GM21381 (cell line): ENCODE measurements at regions not wholly inside any gene's neighbourhood (a gene's known extent, or its start where the extent isn't known, plus 50 kb on each side); places are given as distances from the start of the nearest gene placed in this dataset.
"Not testable (repeated sequence)": the region's sequence is repeated elsewhere in the genome, so short reads cannot be mapped to it uniquely, and the experiment has no call there.

Experiments
- ATAC-seq: cut with Tn5 transposase; IDR thresholded peaks from one replicate; pipeline ENCODE4 v1.9.1; 2021; ENCODE audit warnings: mild to moderate bottlenecking, moderate library complexity; ENCODE audit not compliant: unreplicated experiment

- ATAC-seq: no peak
These were observed 228.0 kb downstream of the MID1IP1 start for GRCh38 chrX:39029221-39029620.

- ATAC-seq: no peak
These were observed 229.4 kb downstream of the MID1IP1 start for GRCh38 chrX:39030636-39031035.

GRCh38 chrX:39039890-39040289 lies 238.6 kb downstream of the MID1IP1 start:
- no peak for ATAC-seq

- no peak for ATAC-seq
These were observed 242.7 kb downstream of the MID1IP1 start for GRCh38 chrX:39043838-39044550.

GRCh38 chrX:39047174-39047573 lies 245.9 kb downstream of the MID1IP1 start:
- no peak for ATAC-seq

GRCh38 chrX:39049975-39050374 lies 248.7 kb downstream of the MID1IP1 start:
- ATAC-seq: no peak

GRCh38 chrX:39050427-39050826 lies 249.2 kb downstream of the MID1IP1 start:
- ATAC-seq: no peak

GRCh38 chrX:39052751-39053150 lies 251.5 kb downstream of the MID1IP1 start:
- ATAC-seq: no peak

GRCh38 chrX:39058724-39059123 lies 257.5 kb downstream of the MID1IP1 start:
- ATAC-seq: no peak

- ATAC-seq: no peak
These were observed 258.6 kb downstream of the MID1IP1 start for GRCh38 chrX:39059866-39060265.

GRCh38 chrX:39063037-39063436 lies 261.8 kb downstream of the MID1IP1 start:
- no peak for ATAC-seq

GRCh38 chrX:39063702-39064101 lies 262.4 kb downstream of the MID1IP1 start:
- no peak for ATAC-seq

GRCh38 chrX:39065051-39065871 lies 264.0 kb downstream of the MID1IP1 start:
- ATAC-seq: no peak

GRCh38 chrX:39067866-39068265 lies 266.6 kb downstream of the MID1IP1 start:
- no peak for ATAC-seq

GRCh38 chrX:39068634-39069033 lies 267.4 kb downstream of the MID1IP1 start:
- ATAC-seq: not testable (repeated sequence)

GRCh38 chrX:39070009-39070408 lies 268.8 kb downstream of the MID1IP1 start:
- ATAC-seq: no peak

- ATAC-seq: no peak
These were observed 271.9 kb downstream of the MID1IP1 start for GRCh38 chrX:39073131-39073530.

GRCh38 chrX:39096599-39096998 lies 295.3 kb downstream of the MID1IP1 start:
- no peak for ATAC-seq

- ATAC-seq: no peak
These were observed 303.5 kb downstream of the MID1IP1 start for GRCh38 chrX:39104745-39105144.

GRCh38 chrX:39112143-39112542 lies 310.9 kb downstream of the MID1IP1 start:
- no peak for ATAC-seq

- no peak for ATAC-seq
These were observed 313.9 kb downstream of the MID1IP1 start for GRCh38 chrX:39115166-39115565.

- ATAC-seq: no peak
These were observed 315.8 kb downstream of the MID1IP1 start for GRCh38 chrX:39117101-39117500.
